ENCODE measurements at regions not wholly inside any gene's neighbourhood (a gene's known extent, or its start where the extent isn't known, plus 50 kb on each side); places are given as distances from the start of the nearest gene placed in this dataset.

DNA sequence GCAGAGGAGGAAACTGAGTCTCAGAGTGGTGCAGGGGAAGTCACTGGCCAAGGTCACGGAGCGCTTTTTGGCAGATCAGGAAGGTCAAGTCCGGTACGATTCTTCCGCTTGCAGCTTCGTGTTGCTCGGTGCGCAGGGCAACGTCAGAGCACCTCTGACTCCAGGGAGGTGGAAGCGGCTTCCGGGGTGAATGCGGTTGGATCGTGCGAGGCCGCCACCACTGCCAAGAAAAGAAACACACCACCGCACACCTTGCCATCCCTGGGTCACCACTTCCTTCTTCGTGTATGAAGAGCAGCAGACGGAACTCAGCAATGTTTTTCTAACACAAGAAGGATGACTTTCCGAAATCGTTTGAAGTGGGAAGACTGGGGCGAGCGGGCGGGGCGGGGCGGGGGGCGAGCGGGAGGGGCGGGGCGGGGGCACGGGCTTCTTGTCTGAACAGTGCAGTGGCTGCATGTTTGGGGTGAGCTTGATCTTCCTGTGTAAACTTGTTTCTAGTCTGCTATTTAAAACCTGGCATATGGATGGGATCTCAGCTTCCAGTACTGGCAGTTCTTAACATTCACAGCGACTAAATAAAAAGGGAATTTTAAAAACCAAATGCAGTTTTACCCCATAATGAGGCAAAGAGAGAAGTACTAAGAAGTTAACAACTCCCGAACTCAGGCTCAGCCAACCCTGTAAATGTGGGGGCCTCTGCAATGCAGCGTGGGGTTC is 300.0 kb downstream of the RRAGC start:
- H2AFZ ChIP-seq (ENCODE audit: low read depth, low read length), result no peak overlapping the region
- no peak for DNase-seq (ENCODE audit: low read depth, low spot score)
- H3K9ac ChIP-seq (replicated peaks; ENCODE audit: extremely low read depth, insufficient read depth, low read length), result no peak overlapping the region
- H3K4me3 ChIP-seq (replicated peaks in 1 of 3; ENCODE audit: insufficient read depth in 1 of 3, low read depth in 1 of 3, low read length in 3 of 3), result no peak overlapping the region
- dilution Hi-C loops (cut with MboI; ENCODE audit: extremely low pct_ligation_motif_present, low sequenced_read_pairs) (no loop called here), intact Hi-C loops (cut with micrococcal nuclease) (no loop called here)
- FAIRE-seq, result no peak
- POLR2A ChIA-PET, result no interaction called here
- no peaks in the 10 kb centered on the region for H3K79me2 ChIP-seq (ENCODE audit: control insufficient read depth, insufficient read depth, low read length)
- BruUV-seq (replicated peaks), result no TSS peak
- H3K9me3 ChIP-seq (replicated peaks; ENCODE audit: control insufficient read depth, insufficient read depth, low read length), result no peaks in the 10 kb centered on the region
- H3K27ac ChIP-seq (ENCODE audit: insufficient read depth, low read depth, low read length), result no peak overlapping the region
- peaks cover 0 to 3% of the 10 kb centered on the region in 2 experiments for H3K27me3 ChIP-seq (ENCODE audit: control insufficient read depth in 2 of 2, insufficient read depth in 2 of 2, low read length in 2 of 2)
- no peaks in the 10 kb centered on the region for H3K4me1 ChIP-seq (ENCODE audit: control insufficient read depth, extremely low read depth, insufficient read depth, low read length)
- no peak overlapping the region for H3K4me2 ChIP-seq (ENCODE audit: insufficient read depth, low read length)
- H3K9me1 ChIP-seq (replicated peaks; ENCODE audit: control insufficient read depth, extremely low read depth, insufficient read depth, low read length), result no peaks in the 10 kb centered on the region
- no peaks in the 10 kb centered on the region for H4K20me1 ChIP-seq (replicated peaks; ENCODE audit: control insufficient read depth, extremely low read depth, insufficient read depth, low read length)
- H3K36me3 ChIP-seq (ENCODE audit: control insufficient read depth in 2 of 2, extremely low read depth in 1 of 2, insufficient read depth in 2 of 2, low read length in 2 of 2), result no peaks in the 10 kb centered on the region
- CTCF ChIA-PET, result no interaction called here
- TF ChIP-seq JUN (IDR thresholded peaks at IDR 0.05; ENCODE audit: borderline replicate concordance, insufficient read depth, insufficient read length, low read depth) (no peak), EZH2 (IDR thresholded peaks at IDR 0.05; ENCODE audit: borderline replicate concordance, low read depth, low read length, severe bottlenecking) (no peak), MYC (IDR thresholded peaks at IDR 0.05; ENCODE audit: low read depth, low read length) (no peak), POLR2A (IDR thresholded peaks at IDR 0.05; ENCODE audit: low read depth, low read length) (no peak), FOS (IDR thresholded peaks at IDR 0.05; ENCODE audit: borderline replicate concordance, insufficient read depth, low read length) (no peak), GATA2 (IDR thresholded peaks at IDR 0.05; ENCODE audit: insufficient read depth, insufficient read length, low read depth, low read length) (no peak), POLR2AphosphoS5 (IDR thresholded peaks at IDR 0.05; ENCODE audit: insufficient read depth, low read depth, low read length) (no peak)
- TF ChIP-seq, protein P1, sequence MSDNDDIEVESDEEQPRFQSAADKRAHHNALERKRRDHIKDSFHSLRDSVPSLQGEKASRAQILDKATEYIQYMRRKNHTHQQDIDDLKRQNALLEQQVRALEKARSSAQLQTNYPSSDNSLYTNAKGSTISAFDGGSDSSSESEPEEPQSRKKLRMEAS (IDR thresholded peaks at IDR 0.05; ENCODE audit: insufficient read depth, insufficient read length), result no peak
- TF ChIP-seq, protein P2, sequence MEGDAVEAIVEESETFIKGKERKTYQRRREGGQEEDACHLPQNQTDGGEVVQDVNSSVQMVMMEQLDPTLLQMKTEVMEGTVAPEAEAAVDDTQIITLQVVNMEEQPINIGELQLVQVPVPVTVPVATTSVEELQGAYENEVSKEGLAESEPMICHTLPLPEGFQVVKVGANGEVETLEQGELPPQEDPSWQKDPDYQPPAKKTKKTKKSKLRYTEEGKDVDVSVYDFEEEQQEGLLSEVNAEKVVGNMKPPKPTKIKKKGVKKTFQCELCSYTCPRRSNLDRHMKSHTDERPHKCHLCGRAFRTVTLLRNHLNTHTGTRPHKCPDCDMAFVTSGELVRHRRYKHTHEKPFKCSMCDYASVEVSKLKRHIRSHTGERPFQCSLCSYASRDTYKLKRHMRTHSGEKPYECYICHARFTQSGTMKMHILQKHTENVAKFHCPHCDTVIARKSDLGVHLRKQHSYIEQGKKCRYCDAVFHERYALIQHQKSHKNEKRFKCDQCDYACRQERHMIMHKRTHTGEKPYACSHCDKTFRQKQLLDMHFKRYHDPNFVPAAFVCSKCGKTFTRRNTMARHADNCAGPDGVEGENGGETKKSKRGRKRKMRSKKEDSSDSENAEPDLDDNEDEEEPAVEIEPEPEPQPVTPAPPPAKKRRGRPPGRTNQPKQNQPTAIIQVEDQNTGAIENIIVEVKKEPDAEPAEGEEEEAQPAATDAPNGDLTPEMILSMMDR (IDR thresholded peaks at IDR 0.05; ENCODE audit: extremely low read depth in 1 of 2, insufficient read depth in 1 of 2, low read depth in 1 of 2, low read length in 2 of 2), result no peak
